ENCODE measurements at regions not wholly inside any gene's neighbourhood (a gene's known extent, or its start where the extent isn't known, plus 50 kb on each side); places are given as distances from the start of the nearest gene placed in this dataset.

GRCh38 chr9:115944166-115944948, 209.2 kb upstream of the PAPPA start (continued):
- TF ChIP-seq ZNF703 (CRISPR knock-in tag; IDR thresholded peaks at IDR 0.05; ENCODE audit: borderline replicate concordance) (peak; percentile 95), CENPT (CRISPR knock-in tag; IDR thresholded peaks at IDR 0.05; ENCODE audit: low read depth) (no peak), HNF4G (IDR thresholded peaks at IDR 0.05; ENCODE audit: borderline replicate concordance, low read depth, low read length) (no peak), HNF4G (CRISPR knock-in tag; IDR thresholded peaks at IDR 0.05; ENCODE audit: borderline replicate concordance, low read depth) (no peak), ZNF629 (CRISPR knock-in tag; conservative IDR thresholded peaks at IDR 0.05) (peak; percentile 33; the same call in 1 of the 2 replicates), NPAS2 (CRISPR knock-in tag; IDR thresholded peaks at IDR 0.05; ENCODE audit: borderline replicate concordance) (no peak), STAG1 (CRISPR knock-in tag; IDR thresholded peaks at IDR 0.05) (no peak), ZNF556 (CRISPR knock-in tag; IDR thresholded peaks at IDR 0.05; ENCODE audit: borderline replicate concordance) (no peak; the same call in 1 of the 2 replicates), TAF15 (IDR thresholded peaks at IDR 0.05; ENCODE audit: low read depth, low read length, poor library complexity, severe bottlenecking) (no peak), ZNF263 (CRISPR knock-in tag; IDR thresholded peaks at IDR 0.05) (no peak), EZH2 (conservative IDR thresholded peaks at IDR 0.05; ENCODE audit: low read depth, low read length) (no peak), ZNF225 (CRISPR knock-in tag; IDR thresholded peaks at IDR 0.05) (no peak), TSC22D2 (CRISPR knock-in tag; IDR thresholded peaks at IDR 0.05; ENCODE audit: borderline replicate concordance) (0 out of 2 replicates have a peak, but pooled peaks have one; percentile 14), KLF6 (CRISPR knock-in tag; IDR thresholded peaks at IDR 0.05) (no peak; the same call in 1 of the 2 replicates), KDM5B (CRISPR knock-in tag; IDR thresholded peaks at IDR 0.05; ENCODE audit: borderline replicate concordance) (no peak), U2AF2 (IDR thresholded peaks at IDR 0.05; ENCODE audit: low read depth, low read length) (no peak), ZNF614 (CRISPR knock-in tag; IDR thresholded peaks at IDR 0.05; ENCODE audit: borderline replicate concordance) (peak; percentile 90)
- TF ChIP-seq, protein P1, sequence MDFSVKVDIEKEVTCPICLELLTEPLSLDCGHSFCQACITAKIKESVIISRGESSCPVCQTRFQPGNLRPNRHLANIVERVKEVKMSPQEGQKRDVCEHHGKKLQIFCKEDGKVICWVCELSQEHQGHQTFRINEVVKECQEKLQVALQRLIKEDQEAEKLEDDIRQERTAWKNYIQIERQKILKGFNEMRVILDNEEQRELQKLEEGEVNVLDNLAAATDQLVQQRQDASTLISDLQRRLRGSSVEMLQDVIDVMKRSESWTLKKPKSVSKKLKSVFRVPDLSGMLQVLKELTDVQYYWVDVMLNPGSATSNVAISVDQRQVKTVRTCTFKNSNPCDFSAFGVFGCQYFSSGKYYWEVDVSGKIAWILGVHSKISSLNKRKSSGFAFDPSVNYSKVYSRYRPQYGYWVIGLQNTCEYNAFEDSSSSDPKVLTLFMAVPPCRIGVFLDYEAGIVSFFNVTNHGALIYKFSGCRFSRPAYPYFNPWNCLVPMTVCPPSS (IDR thresholded peaks at IDR 0.05) = no peak
- TF ChIP-seq, protein P2, sequence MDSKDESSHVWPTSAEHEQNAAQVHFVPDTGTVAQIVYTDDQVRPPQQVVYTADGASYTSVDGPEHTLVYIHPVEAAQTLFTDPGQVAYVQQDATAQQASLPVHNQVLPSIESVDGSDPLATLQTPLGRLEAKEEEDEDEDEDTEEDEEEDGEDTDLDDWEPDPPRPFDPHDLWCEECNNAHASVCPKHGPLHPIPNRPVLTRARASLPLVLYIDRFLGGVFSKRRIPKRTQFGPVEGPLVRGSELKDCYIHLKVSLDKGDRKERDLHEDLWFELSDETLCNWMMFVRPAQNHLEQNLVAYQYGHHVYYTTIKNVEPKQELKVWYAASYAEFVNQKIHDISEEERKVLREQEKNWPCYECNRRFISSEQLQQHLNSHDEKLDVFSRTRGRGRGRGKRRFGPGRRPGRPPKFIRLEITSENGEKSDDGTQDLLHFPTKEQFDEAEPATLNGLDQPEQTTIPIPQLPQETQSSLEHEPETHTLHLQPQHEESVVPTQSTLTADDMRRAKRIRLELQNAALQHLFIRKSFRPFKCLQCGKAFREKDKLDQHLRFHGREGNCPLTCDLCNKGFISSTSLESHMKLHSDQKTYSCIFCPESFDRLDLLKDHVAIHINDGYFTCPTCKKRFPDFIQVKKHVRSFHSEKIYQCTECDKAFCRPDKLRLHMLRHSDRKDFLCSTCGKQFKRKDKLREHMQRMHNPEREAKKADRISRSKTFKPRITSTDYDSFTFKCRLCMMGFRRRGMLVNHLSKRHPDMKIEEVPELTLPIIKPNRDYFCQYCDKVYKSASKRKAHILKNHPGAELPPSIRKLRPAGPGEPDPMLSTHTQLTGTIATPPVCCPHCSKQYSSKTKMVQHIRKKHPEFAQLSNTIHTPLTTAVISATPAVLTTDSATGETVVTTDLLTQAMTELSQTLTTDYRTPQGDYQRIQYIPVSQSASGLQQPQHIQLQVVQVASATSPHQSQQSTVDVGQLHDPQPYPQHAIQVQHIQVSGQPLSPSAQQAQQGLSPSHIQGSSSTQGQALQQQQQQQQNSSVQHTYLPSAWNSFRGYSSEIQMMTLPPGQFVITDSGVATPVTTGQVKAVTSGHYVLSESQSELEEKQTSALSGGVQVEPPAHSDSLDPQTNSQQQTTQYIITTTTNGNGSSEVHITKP (CRISPR knock-in tag; IDR thresholded peaks at IDR 0.05; ENCODE audit: low read depth) = peak; percentile 56; the same call in 1 of the 2 replicates
- TF ChIP-seq, protein P3, sequence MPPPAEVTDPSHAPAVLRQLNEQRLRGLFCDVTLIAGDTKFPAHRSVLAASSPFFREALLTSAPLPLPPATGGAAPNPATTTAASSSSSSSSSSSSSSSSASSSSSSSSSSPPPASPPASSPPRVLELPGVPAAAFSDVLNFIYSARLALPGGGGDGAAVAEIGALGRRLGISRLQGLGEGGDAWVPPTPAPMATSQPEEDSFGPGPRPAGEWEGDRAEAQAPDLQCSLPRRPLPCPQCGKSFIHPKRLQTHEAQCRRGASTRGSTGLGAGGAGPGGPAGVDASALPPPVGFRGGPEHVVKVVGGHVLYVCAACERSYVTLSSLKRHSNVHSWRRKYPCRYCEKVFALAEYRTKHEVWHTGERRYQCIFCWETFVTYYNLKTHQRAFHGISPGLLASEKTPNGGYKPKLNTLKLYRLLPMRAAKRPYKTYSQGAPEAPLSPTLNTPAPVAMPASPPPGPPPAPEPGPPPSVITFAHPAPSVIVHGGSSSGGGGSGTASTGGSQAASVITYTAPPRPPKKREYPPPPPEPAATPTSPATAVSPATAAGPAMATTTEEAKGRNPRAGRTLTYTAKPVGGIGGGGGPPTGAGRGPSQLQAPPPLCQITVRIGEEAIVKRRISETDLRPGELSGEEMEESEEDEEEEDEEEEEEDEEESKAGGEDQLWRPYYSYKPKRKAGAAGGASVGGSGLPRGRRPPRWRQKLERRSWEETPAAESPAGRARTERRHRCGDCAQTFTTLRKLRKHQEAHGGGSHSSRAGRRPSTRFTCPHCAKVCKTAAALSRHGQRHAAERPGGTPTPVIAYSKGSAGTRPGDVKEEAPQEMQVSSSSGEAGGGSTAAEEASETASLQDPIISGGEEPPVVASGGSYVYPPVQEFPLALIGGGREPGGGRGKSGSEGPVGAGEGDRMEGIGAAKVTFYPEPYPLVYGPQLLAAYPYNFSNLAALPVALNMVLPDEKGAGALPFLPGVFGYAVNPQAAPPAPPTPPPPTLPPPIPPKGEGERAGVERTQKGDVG (CRISPR knock-in tag; IDR thresholded peaks at IDR 0.05; ENCODE audit: borderline replicate concordance) = no peak
